ENCODE measurements at regions not wholly inside any gene's neighbourhood (a gene's known extent, or its start where the extent isn't known, plus 50 kb on each side); places are given as distances from the start of the nearest gene placed in this dataset.

- Histone ChIP-seq H3K27ac (no peak overlapping the region), H3K4me3 (ENCODE audit: low read depth, low read length) (no peak overlapping the region), H3K36me3 (replicated peaks) (no peaks in the 10 kb centered on the region), H3K27me3 (replicated peaks) (no peaks in the 10 kb centered on the region)
- no peak for TF ChIP-seq CTCF (IDR thresholded peaks at IDR 0.05; ENCODE audit: low read depth, low read length, missing control alignments)
- in situ Hi-C loops (cut with HindIII; ENCODE audit: low pct_ligation_motif_present, low sequenced_read_pairs): no loop called here
- DNase-seq: no peak
These were observed 115.5 kb downstream of the SOX3 start for GRCh38 chrX:140389331-140389730.

- no peak for TF ChIP-seq CTCF (IDR thresholded peaks at IDR 0.05; ENCODE audit: low read depth, low read length, missing control alignments)
- Histone ChIP-seq H3K36me3 (replicated peaks) (no peaks in the 10 kb centered on the region), H3K27me3 (replicated peaks) (no peaks in the 10 kb centered on the region), H3K4me3 (ENCODE audit: low read depth, low read length) (no peak overlapping the region), H3K27ac (no peak overlapping the region)
- no peak for DNase-seq
- in situ Hi-C loops (cut with HindIII; ENCODE audit: low pct_ligation_motif_present, low sequenced_read_pairs): no loop called here
These were observed 142.0 kb downstream of the SOX3 start for GRCh38 chrX:140362861-140363260.

GRCh38 chrX:140360924-140361323 is 143.9 kb downstream of the SOX3 start:
- Histone ChIP-seq H3K27ac (no peak overlapping the region), H3K36me3 (replicated peaks) (no peaks in the 10 kb centered on the region), H3K27me3 (replicated peaks) (no peaks in the 10 kb centered on the region), H3K4me3 (ENCODE audit: low read depth, low read length) (no peak overlapping the region)
- no peak for TF ChIP-seq CTCF (IDR thresholded peaks at IDR 0.05; ENCODE audit: low read depth, low read length, missing control alignments)
- in situ Hi-C loops (cut with HindIII; ENCODE audit: low pct_ligation_motif_present, low sequenced_read_pairs): no loop called here
- DNase-seq: no peak

- in situ Hi-C loops (cut with HindIII; ENCODE audit: low pct_ligation_motif_present, low sequenced_read_pairs): no loop called here
- Histone ChIP-seq H3K36me3 (replicated peaks) (no peaks in the 10 kb centered on the region), H3K27ac (no peak overlapping the region), H3K27me3 (replicated peaks) (no peaks in the 10 kb centered on the region), H3K4me3 (ENCODE audit: low read depth, low read length) (no peak overlapping the region)
- no peak for DNase-seq
- TF ChIP-seq CTCF (IDR thresholded peaks at IDR 0.05; ENCODE audit: low read depth, low read length, missing control alignments): no peak
These were observed 144.6 kb downstream of the SOX3 start for GRCh38 chrX:140360284-140360683.

- no peaks in the 10 kb centered on the region for H3K27me3 ChIP-seq (replicated peaks)
- TF ChIP-seq CTCF (IDR thresholded peaks at IDR 0.05; ENCODE audit: low read depth, low read length, missing control alignments): no peak
- H3K4me3 ChIP-seq (ENCODE audit: low read depth, low read length): no peak overlapping the region
- no peak overlapping the region for H3K27ac ChIP-seq
- H3K36me3 ChIP-seq (replicated peaks): no peaks in the 10 kb centered on the region
- DNase-seq: no peak
- in situ Hi-C loops (cut with HindIII; ENCODE audit: low pct_ligation_motif_present, low sequenced_read_pairs): no loop called here
These were observed 148.9 kb downstream of the SOX3 start for GRCh38 chrX:140355922-140356321.

- no peak overlapping the region for H3K4me3 ChIP-seq (ENCODE audit: low read depth, low read length)
- TF ChIP-seq CTCF (IDR thresholded peaks at IDR 0.05; ENCODE audit: low read depth, low read length, missing control alignments): no peak
- in situ Hi-C loops (cut with HindIII; ENCODE audit: low pct_ligation_motif_present, low sequenced_read_pairs): no loop called here
These were observed 149.4 kb downstream of the SOX3 start for GRCh38 chrX:140355429-140355828.

More at GRCh38 chrX:140355429-140355828, 149.4 kb downstream of the SOX3 start:
- Histone ChIP-seq H3K27ac (no peak overlapping the region), H3K36me3 (replicated peaks) (no peaks in the 10 kb centered on the region), H3K27me3 (replicated peaks) (no peaks in the 10 kb centered on the region)
- no peak for DNase-seq
